Activated CD4-positive, alpha-beta T cell treated with anti-CD3 and anti-CD28 coated beads, Interleukin-2, amount 50 U/mL, for 1 hour (primary cell): ENCODE measurements at regions not wholly inside any gene's neighbourhood (a gene's known extent, or its start where the extent isn't known, plus 50 kb on each side); places are given as distances from the start of the nearest gene placed in this dataset.

Experiments
- DNase-seq: peaks from one replicate; pipeline ENCODE4 v3.0.0-alpha.2; 2020

- no peak for DNase-seq
Measured at GRCh38 chr2:226652369-226652768, 147.3 kb downstream of the IRS1 start.

GRCh38 chr2:226649871-226650660, 149.6 kb downstream of the IRS1 start:
- peak; percentile 43 for DNase-seq

GRCh38 chr2:226649201-226649600, 150.4 kb downstream of the IRS1 start:
- no peak for DNase-seq

- no peak for DNase-seq
Measured at GRCh38 chr2:226647621-226648518, 151.8 kb downstream of the IRS1 start.

GRCh38 chr2:226644399-226644865, 155.2 kb downstream of the IRS1 start:
- DNase-seq: no peak

GRCh38 chr2:226643946-226644282, 155.7 kb downstream of the IRS1 start:
- DNase-seq: no peak

GRCh38 chr2:226643030-226643945, 156.3 kb downstream of the IRS1 start:
- no peak for DNase-seq

GRCh38 chr2:226641008-226641407, 158.6 kb downstream of the IRS1 start:
- no peak for DNase-seq

- no peak for DNase-seq
Measured at GRCh38 chr2:226640501-226640900, 159.1 kb downstream of the IRS1 start.

- no peak for DNase-seq
Measured at GRCh38 chr2:226639550-226639949, 160.1 kb downstream of the IRS1 start.

- DNase-seq: no peak
Measured at GRCh38 chr2:226638576-226638975, 161.0 kb downstream of the IRS1 start.

- no peak for DNase-seq
Measured at GRCh38 chr2:226637383-226637782, 162.2 kb downstream of the IRS1 start.

- no peak for DNase-seq
Measured at GRCh38 chr2:226636586-226636985, 163.0 kb downstream of the IRS1 start.

- no peak for DNase-seq
Measured at GRCh38 chr2:226634943-226635604, 164.5 kb downstream of the IRS1 start.

- DNase-seq: no peak
Measured at GRCh38 chr2:226631671-226632070, 167.9 kb downstream of the IRS1 start.

GRCh38 chr2:226631187-226631586, 168.4 kb downstream of the IRS1 start:
- no peak for DNase-seq

GRCh38 chr2:226625946-226626345, 173.7 kb downstream of the IRS1 start:
- DNase-seq: no peak

GRCh38 chr2:226623587-226624368, 175.8 kb downstream of the IRS1 start:
- DNase-seq: no peak

GRCh38 chr2:226622484-226622883, 177.1 kb downstream of the IRS1 start:
- DNase-seq: no peak

GRCh38 chr2:226620176-226620575, 179.4 kb downstream of the IRS1 start:
- no peak for DNase-seq

- no peak for DNase-seq
Measured at GRCh38 chr2:226619707-226620106, 179.9 kb downstream of the IRS1 start.
